ENCODE measurements at regions not wholly inside any gene's neighbourhood (a gene's known extent, or its start where the extent isn't known, plus 50 kb on each side); places are given as distances from the start of the nearest gene placed in this dataset.
"Not testable (repeated sequence)": the region's sequence is repeated elsewhere in the genome, so short reads cannot be mapped to it uniquely, and the experiment has no call there.

DNA sequence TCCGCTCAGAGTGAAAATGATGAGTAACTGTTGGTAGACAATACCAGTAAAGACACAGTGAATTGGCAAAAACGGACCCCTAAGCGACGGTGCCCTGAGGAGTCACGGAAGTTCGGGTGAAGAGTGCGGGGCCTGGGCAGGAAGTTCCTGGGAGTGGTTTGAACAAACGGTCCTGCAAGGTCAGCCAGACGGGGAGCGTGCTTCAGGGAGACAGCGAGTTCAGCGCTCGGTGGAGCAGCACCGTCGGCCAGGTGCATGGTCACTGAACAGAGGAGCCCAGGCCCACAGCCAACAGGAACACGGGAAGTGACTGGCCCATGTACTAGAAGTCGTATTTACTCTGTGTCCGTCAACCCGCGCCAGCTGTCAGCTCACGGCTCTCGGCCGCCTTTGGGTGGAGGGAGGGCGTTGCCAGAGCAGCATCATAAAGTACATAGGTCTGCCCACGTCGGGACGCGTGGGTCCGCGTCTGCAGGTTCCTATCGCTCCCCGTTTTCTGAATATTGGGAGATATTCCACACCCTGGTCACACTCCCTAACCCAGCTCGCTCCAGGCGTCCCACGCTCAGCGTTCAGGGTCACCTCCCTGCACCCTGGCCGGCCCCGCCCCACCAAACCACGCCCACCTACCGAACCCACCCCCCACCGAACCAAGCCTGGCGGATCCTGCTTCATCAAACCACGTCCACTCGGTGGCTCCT, 75.6 kb upstream of the UXS1 start:
- Mint-ChIP-seq H3K27ac (no peak overlapping the region), H3K36me3 (ENCODE audit: low read depth) (no peaks in the 10 kb centered on the region), H3K9me3 (no peaks in the 10 kb centered on the region), H3K27me3 (ENCODE audit: low read depth) (peaks cover 17% of the 10 kb centered on the region), H3K4me1 (ENCODE audit: low read depth) (peaks cover 16% of the 10 kb centered on the region), H3K4me3 (ENCODE audit: low read depth) (peak overlapping the region; percentile 78)
- intact Hi-C loops (cut with micrococcal nuclease) = no loop called here
- peak; percentile 9 for DNase-seq (ENCODE audit: low spot score)

DNA sequence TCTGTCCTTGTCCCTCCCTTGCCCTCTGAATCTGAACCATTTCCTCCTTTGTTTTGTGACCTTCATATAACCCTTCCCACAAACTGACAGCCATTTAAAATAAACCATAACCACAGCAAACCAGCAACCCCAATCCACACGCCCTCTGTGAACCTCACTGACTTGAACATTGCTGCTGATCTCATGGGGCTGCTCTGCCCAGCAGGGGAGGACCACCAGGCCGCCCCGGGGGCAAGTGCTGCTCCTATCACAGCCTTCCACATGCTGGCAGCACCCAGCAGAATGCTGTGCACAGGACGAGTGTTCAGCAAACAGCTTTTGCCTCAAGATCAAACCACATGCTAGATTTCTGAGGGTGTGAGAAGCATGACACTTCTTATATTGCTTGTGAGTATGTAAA, 73.9 kb upstream of the UXS1 start:
- Mint-ChIP-seq H3K36me3 (ENCODE audit: low read depth) (no peaks in the 10 kb centered on the region), H3K27ac (no peak overlapping the region), H3K4me1 (ENCODE audit: low read depth) (peaks cover 16% of the 10 kb centered on the region), H3K4me3 (ENCODE audit: low read depth) (no peak overlapping the region), H3K9me3 (no peaks in the 10 kb centered on the region), H3K27me3 (ENCODE audit: low read depth) (peaks cover 16% of the 10 kb centered on the region)
- DNase-seq (ENCODE audit: low spot score) = no peak
- intact Hi-C loops (cut with micrococcal nuclease) = no loop called here

DNA sequence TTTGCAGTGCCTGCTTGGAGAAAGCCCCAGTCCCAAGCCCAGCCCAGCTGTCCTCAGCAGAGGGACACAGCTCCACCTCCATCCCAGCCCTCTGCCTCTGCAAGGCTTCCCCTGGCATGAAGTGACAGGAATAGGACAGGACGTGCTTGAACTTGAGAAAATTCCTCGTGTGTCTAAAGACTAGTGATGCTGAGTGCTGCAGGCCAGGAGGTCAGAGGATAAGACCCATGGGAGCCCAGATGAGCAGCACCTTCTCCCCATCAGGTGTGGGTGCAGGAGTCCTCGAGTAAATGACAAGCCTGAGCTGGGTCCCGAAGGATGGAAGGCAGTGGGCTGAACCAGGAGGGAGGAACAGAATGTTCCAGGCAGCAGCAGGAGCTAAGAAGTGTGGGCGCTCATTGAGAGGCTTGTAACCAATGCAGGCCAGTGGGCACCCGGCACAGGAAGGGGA, 67.8 kb upstream of the UXS1 start:
- H3K4me1 Mint-ChIP-seq (ENCODE audit: low read depth) = no peaks in the 10 kb centered on the region
- DNase-seq (ENCODE audit: low spot score) = no peak
- H3K27ac Mint-ChIP-seq = no peak overlapping the region
- H3K36me3 Mint-ChIP-seq (ENCODE audit: low read depth) = no peaks in the 10 kb centered on the region
- no peak overlapping the region for H3K4me3 Mint-ChIP-seq (ENCODE audit: low read depth)
- H3K27me3 Mint-ChIP-seq (ENCODE audit: low read depth) = peaks cover 3% of the 10 kb centered on the region
- no peaks in the 10 kb centered on the region for H3K9me3 Mint-ChIP-seq
- intact Hi-C loops (cut with micrococcal nuclease) = no loop called here

DNA sequence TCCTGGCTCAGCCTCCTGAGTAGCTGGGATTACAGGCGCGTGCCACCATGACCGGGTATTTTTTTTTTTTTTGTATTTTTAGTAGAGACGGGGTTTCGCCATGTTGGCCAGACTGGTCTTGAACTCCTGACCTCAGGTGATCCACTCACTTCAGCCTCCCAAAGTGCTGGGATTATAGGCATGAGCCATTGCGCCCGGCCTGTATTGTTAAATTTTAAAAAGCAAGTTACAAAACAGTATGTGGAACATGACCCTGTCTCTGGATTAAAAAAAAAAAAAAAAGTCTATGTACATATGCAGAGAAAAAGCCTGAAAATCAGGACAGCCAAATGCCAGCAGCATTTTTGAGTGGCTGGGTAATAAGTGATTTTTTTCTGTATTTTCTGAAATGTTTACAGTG, 64.8 kb upstream of the UXS1 start:
- H3K4me1 Mint-ChIP-seq (ENCODE audit: low read depth); H3K27ac Mint-ChIP-seq; H3K4me3 Mint-ChIP-seq (ENCODE audit: low read depth); DNase-seq (ENCODE audit: low spot score); H3K36me3 Mint-ChIP-seq (ENCODE audit: low read depth); intact Hi-C loops (cut with micrococcal nuclease); H3K9me3 Mint-ChIP-seq; H3K27me3 Mint-ChIP-seq (ENCODE audit: low read depth): not testable (repeated sequence)

DNA sequence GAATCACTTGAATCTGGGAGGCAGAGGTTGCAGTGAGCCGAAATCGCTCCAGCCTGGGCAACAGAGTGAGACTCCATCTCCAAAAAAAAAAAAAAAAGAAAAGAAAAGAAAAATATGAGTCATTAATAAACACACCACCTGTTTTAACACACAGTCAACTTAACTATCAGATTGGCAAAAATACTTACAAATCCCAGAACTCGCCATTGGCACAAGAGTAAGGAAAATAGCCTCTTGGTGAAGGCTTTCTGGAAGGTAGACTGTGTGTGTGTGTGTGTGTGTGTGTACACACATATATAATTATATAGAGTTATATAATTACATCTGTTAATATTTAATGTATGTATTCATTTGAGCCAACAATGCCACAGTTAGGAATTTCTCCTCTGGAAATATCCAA, 63.7 kb upstream of the UXS1 start:
- Mint-ChIP-seq H3K4me1 (ENCODE audit: low read depth) (no peaks in the 10 kb centered on the region), H3K36me3 (ENCODE audit: low read depth) (no peaks in the 10 kb centered on the region), H3K27ac (no peak overlapping the region), H3K4me3 (ENCODE audit: low read depth) (no peak overlapping the region), H3K27me3 (ENCODE audit: low read depth) (peaks cover 9% of the 10 kb centered on the region), H3K9me3 (no peaks in the 10 kb centered on the region)
- intact Hi-C loops (cut with micrococcal nuclease) = no loop called here
- no peak for DNase-seq (ENCODE audit: low spot score)

DNA sequence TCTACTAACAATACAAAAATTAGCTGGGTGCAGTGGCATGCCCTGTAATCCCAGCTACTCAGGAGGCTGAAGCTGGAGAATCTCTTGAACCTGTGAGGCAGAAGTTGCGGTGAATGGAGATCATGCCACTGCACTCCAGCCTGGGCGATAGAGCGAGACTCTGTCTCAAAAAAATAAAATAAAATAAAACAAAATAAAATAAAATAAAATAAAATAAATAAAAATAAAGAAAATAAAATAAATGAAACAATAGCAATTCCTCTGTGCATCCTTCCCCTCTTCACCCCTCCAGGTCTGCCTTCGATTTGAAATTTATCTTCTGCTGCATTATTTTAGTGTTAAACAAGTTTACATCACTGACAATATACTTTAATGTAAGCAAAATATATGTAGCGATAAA, 63.0 kb upstream of the UXS1 start:
- peaks cover 9% of the 10 kb centered on the region for H3K27me3 Mint-ChIP-seq (ENCODE audit: low read depth)
- H3K9me3 Mint-ChIP-seq = no peaks in the 10 kb centered on the region
- intact Hi-C loops (cut with micrococcal nuclease) = no loop called here
- H3K36me3 Mint-ChIP-seq (ENCODE audit: low read depth) = no peaks in the 10 kb centered on the region
- DNase-seq (ENCODE audit: low spot score) = no peak
- no peak overlapping the region for H3K27ac Mint-ChIP-seq
- H3K4me1 Mint-ChIP-seq (ENCODE audit: low read depth) = no peaks in the 10 kb centered on the region
- H3K4me3 Mint-ChIP-seq (ENCODE audit: low read depth) = no peak overlapping the region

DNA sequence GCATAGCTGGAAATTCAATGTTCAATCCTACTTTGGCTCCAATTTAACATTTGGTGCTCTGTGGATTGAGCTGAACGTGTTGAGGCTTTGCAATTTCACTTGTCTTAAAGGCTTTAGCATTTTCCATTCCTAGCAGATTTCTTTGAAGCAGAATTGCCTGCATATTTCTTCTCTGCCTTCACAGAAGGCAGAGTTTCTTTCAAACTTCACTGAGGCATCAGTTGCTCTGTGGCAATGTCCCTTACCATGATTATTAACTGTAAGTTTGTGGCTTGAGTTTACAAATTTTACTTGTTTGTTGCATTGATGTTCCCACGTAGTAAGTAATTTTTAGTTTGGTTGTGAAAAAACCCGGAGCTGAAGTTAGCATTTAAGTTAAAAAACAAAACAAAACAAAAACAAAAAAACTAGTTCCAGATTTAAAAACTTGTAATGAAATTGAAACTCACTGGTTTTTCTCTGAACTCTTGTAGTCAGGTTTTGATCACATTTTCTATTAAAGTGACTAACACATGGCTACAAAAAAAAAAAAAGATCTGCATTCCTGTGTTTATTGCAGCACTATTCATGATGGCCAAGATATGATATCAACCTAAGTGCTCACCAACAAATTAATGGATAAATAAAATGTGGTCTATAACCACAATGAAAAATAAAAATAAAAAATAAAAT, 55.2 kb upstream of the UXS1 start:
- DNase-seq (ENCODE audit: low spot score); H3K4me1 Mint-ChIP-seq (ENCODE audit: low read depth); H3K36me3 Mint-ChIP-seq (ENCODE audit: low read depth); intact Hi-C loops (cut with micrococcal nuclease); H3K27ac Mint-ChIP-seq; H3K9me3 Mint-ChIP-seq; H3K4me3 Mint-ChIP-seq (ENCODE audit: low read depth): not testable (repeated sequence)
- peaks cover 11% of the 10 kb centered on the region for H3K27me3 Mint-ChIP-seq (ENCODE audit: low read depth)

DNA sequence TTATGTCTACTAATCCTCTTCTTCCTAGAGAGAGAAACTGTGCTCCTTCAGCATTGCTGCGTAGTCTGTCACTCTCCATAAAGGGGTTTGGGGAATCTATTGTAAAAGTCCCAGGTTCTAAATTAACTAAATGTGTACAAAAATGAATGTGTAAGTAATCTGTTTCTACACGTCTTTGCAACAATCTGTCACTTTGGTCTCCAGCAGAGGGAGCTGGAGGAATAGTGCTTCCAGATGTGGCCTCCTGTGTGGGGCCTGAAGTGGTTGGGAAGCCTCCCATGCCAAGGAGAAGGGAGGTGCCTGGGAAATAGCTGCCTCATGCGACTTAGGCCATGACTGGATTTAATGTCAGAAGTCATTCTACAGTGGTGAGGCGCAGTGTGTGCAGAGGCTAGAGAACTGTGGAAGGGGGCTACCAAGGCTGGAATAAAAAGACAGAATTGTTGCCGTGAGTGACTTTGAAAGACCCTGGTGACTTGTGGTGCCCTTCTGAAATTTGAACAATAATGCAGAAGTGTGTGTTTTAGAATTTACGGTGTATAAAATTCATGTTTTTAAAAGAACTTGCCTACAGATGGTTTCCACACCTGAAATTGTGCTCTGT, 54.5 kb upstream of the UXS1 start:
- intact Hi-C loops (cut with micrococcal nuclease); H3K36me3 Mint-ChIP-seq (ENCODE audit: low read depth); H3K4me3 Mint-ChIP-seq (ENCODE audit: low read depth); H3K4me1 Mint-ChIP-seq (ENCODE audit: low read depth); DNase-seq (ENCODE audit: low spot score); H3K9me3 Mint-ChIP-seq; H3K27ac Mint-ChIP-seq; H3K27me3 Mint-ChIP-seq (ENCODE audit: low read depth): not testable (repeated sequence)

Measured in activated T-helper 2 cell treated with anti-CD3 and anti-CD28 coated beads, Interferon-gamma antibody, Interleukin-2, Interleukin-4, amounts not matched to agents 10 μg/mL and 5 μg/mL and 100 μg/mL, durations not matched to agents 14 hours and 24 hours and 36 hours (primary cell).